Caco-2 (cell line): ENCODE measurements at regions not wholly inside any gene's neighbourhood (a gene's known extent, or its start where the extent isn't known, plus 50 kb on each side); places are given as distances from the start of the nearest gene placed in this dataset.

Experiments used
- BruUV-seq: library from RNA; stranded (reverse); fragments of 400-500 nt; replicated peaks from 2 replicates; lab custom pipeline; 2021; lab: Mats Ljungman, UMichigan
- CTCF ChIA-PET: fragments of 300-600 bp; sonication (Branson Sonifier 250); formaldehyde crosslinking; loops from one replicate; lab custom pipeline; 2022; ENCODE audit warnings: antibody characterized with exemption; lab: Charles Lee
- POLR2A ChIA-PET: fragments of 300-600 bp; sonication (Branson Sonifier 250); formaldehyde crosslinking; loops from one replicate; lab custom pipeline; 2022; ENCODE audit warnings: antibody characterized with exemption; lab: Charles Lee
- DNase-seq, 2 experiments: peaks; one replicate each; pipeline versions ENCODE4 v3.0.0 to v3.0.0-alpha.2; 2020 to 2022
- H3K27me3 ChIP-seq: replicated peaks from 2 replicates; pipeline ENCODE4 v1.6.0; 2011; ENCODE audit warnings: low read length; ENCODE audit not compliant: control insufficient read depth, insufficient read depth
- H3K36me3 ChIP-seq: 2 replicates; pipeline ENCODE4 v1.5.1; 2011; ENCODE audit warnings: low read length; ENCODE audit not compliant: control insufficient read depth, insufficient read depth
- H3K4me1 ChIP-seq: fragments of 250-450 bp; sonication (Bioruptor Pico); 2 replicates; pipeline ENCODE4 v1.5.1; 2020; ENCODE audit warnings: mild to moderate bottlenecking
- H3K4me3 ChIP-seq: 2 replicates; pipeline ENCODE4 v1.5.1; 2011; ENCODE audit warnings: low read depth, mild to moderate bottlenecking, control low read depth, low read length
- H3K9me3 ChIP-seq: fragments of 250-450 bp; sonication (Bioruptor Pico); 2 replicates; pipeline ENCODE4 v1.5.1; 2020; ENCODE audit warnings: mild to moderate bottlenecking, moderate library complexity
- H3K27ac Mint-ChIP-seq: one replicate; pipeline ENCODE4 v1.8.0; 2022; ENCODE audit warnings: mixed read lengths; ENCODE audit not compliant: unreplicated experiment
- H3K27me3 Mint-ChIP-seq: one replicate; pipeline ENCODE4 v1.8.0; 2022; ENCODE audit warnings: mixed read lengths; ENCODE audit not compliant: insufficient read depth, unreplicated experiment
- H3K36me3 Mint-ChIP-seq: one replicate; pipeline ENCODE4 v1.8.0; 2022; ENCODE audit warnings: mild to moderate bottlenecking, mixed read lengths; ENCODE audit not compliant: insufficient read depth, unreplicated experiment
- H3K4me1 Mint-ChIP-seq: one replicate; pipeline ENCODE4 v1.8.0; 2022; ENCODE audit warnings: low read depth, mixed read lengths; ENCODE audit not compliant: unreplicated experiment
- H3K4me3 Mint-ChIP-seq: one replicate; pipeline ENCODE4 v1.8.0; 2022; ENCODE audit warnings: mild to moderate bottlenecking, moderate library complexity, mixed read lengths; ENCODE audit not compliant: unreplicated experiment
- H3K9me3 Mint-ChIP-seq: one replicate; pipeline ENCODE4 v1.8.0; 2022; ENCODE audit warnings: mixed read lengths; ENCODE audit not compliant: unreplicated experiment
- CTCF ChIP-seq, 2 experiments: fragments of 200-600 bp in 1 of 2; IDR thresholded peaks; 1 replicate in 1 of 2; 2 replicates in 1 of 2; pipeline versions ENCODE4 v1.5.1 to v1.8.0; 2011 to 2022; ENCODE audit warnings: antibody characterized with exemption in 1 of 2, control low read depth in 1 of 2, inconsistent platforms in 1 of 2, low read depth in 1 of 2, low read length in 1 of 2, mild to moderate bottlenecking in 1 of 2, moderate library complexity in 1 of 2; ENCODE audit not compliant: insufficient read depth in 1 of 2, severe bottlenecking in 1 of 2, unreplicated experiment in 1 of 2
- intact Hi-C: fragments of 100-400 bp; cut with micrococcal nuclease; formaldehyde crosslinking; loops from one replicate; pipeline ENCODE4 v1.10.0; 2022; ENCODE audit not compliant: unreplicated experiment

DNA sequence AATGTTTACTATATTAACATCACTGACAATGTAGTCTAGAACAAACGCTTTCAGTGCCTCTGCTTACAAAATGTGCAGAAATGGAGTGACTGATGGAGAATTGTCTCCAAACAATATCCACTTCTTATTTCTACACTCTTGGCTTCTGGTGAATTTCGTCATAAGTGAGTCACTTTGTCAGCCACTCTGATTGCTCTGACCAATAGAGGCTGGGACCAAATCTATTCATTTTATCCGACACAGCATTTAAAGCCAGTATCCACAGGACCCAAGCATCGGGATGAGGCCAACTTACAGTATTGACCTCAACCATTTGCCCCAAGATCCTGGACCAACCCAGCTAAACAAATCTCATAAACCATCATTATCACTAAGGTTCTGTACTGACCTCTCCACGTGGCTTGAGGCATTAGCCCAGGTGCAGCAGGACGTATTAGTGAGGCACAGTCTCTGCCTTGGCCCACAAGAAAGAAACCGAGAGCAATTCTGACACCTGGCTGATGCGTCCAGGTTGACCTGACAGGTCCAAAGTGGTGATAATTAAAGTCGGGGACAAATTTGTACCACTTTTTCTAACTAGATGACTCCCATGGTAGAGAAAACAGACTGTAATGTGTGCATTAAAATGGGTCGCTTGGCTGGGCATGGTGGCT lies 53.3 kb upstream of the ERO1B start:
- Mint-ChIP-seq H3K27ac (no peak overlapping the region), H3K27me3 (no peaks in the 10 kb centered on the region), H3K36me3 (no peaks in the 10 kb centered on the region), H3K9me3 (no peaks in the 10 kb centered on the region), H3K4me1 (no peaks in the 10 kb centered on the region), H3K4me3 (no peak overlapping the region)
- Histone ChIP-seq H3K36me3 (no peaks in the 10 kb centered on the region), H3K4me1 (no peaks in the 10 kb centered on the region), H3K27me3 (no peaks in the 10 kb centered on the region), H3K4me3 (no peak overlapping the region), H3K9me3 (no peaks in the 10 kb centered on the region)
- BruUV-seq, result no TSS peak
- DNase-seq, result no peak
- ChIA-PET CTCF (no interaction called here), POLR2A (no interaction called here)
- intact Hi-C loops, result no loop called here
- no peak for TF ChIP-seq CTCF (IDR thresholded peaks at IDR 0.05; ENCODE audit: insufficient read depth in 1 of 2, low read depth in 1 of 2, low read length in 1 of 2, severe bottlenecking in 1 of 2, unreplicated experiment in 1 of 2)

- CTCF ChIA-PET, result no interaction called here
- H3K4me1 Mint-ChIP-seq, result no peaks in the 10 kb centered on the region
- Histone ChIP-seq H3K27me3 (no peaks in the 10 kb centered on the region), H3K36me3 (no peaks in the 10 kb centered on the region), H3K9me3 (no peaks in the 10 kb centered on the region), H3K4me1 (no peaks in the 10 kb centered on the region), H3K4me3 (no peak overlapping the region)
- DNase-seq, result no peak
- intact Hi-C loops, result no loop called here
- H3K27ac Mint-ChIP-seq, result no peak overlapping the region
- no peak overlapping the region for H3K4me3 Mint-ChIP-seq
- no TSS peak for BruUV-seq
- no peaks in the 10 kb centered on the region for H3K27me3 Mint-ChIP-seq
- no peaks in the 10 kb centered on the region for H3K36me3 Mint-ChIP-seq
- POLR2A ChIA-PET, result no interaction called here
- TF ChIP-seq CTCF (IDR thresholded peaks at IDR 0.05; ENCODE audit: insufficient read depth in 1 of 2, low read depth in 1 of 2, low read length in 1 of 2, severe bottlenecking in 1 of 2, unreplicated experiment in 1 of 2), result no peak
- H3K9me3 Mint-ChIP-seq, result no peaks in the 10 kb centered on the region
Measured at GRCh38 chr1:236332092-236332758, 50.5 kb upstream of the ERO1B start.
